ENCODE measurements at regions not wholly inside any gene's neighbourhood (a gene's known extent, or its start where the extent isn't known, plus 50 kb on each side); places are given as distances from the start of the nearest gene placed in this dataset.

GRCh38 chr10:108872854-108873253 is 1050.5 kb downstream of the XPNPEP1 start:
- Histone ChIP-seq H3K9me2 (ENCODE audit: insufficient read depth) (no peaks in the 10 kb centered on the region), H3K4me2 (no peak overlapping the region), H2AFZ (no peak overlapping the region), H3K27me3 (ENCODE audit: insufficient read depth) (no peaks in the 10 kb centered on the region), H3K4me3 (no peak overlapping the region), H4K20me1 (replicated peaks; ENCODE audit: insufficient read depth) (no peaks in the 10 kb centered on the region), H3K4me1 (ENCODE audit: insufficient read depth) (no peaks in the 10 kb centered on the region), H3K36me3 (ENCODE audit: insufficient read depth) (no peaks in the 10 kb centered on the region), H3K27ac (ENCODE audit: low read depth) (no peak overlapping the region), H3F3A (replicated peaks; ENCODE audit: low read depth) (no peaks in the 10 kb centered on the region), H3K79me2 (replicated peaks; ENCODE audit: insufficient read depth) (no peaks in the 10 kb centered on the region)
- ATAC-seq, result no peak
- no peak for DNase-seq (ENCODE audit: low spot score)
- Mint-ChIP-seq H3K4me3 (no peak overlapping the region), H3K4me1 (no peaks in the 10 kb centered on the region), H3K36me3 (ENCODE audit: low read depth) (no peaks in the 10 kb centered on the region), H3K27me3 (ENCODE audit: insufficient read depth, low read depth, poor library complexity) (no peaks in the 10 kb centered on the region), H3K27ac (no peak overlapping the region), H3K9me3 (no peaks in the 10 kb centered on the region)
- no peak for TF ChIP-seq STAT1 (IDR thresholded peaks at IDR 0.05; ENCODE audit: unreplicated experiment)
- TF ChIP-seq EZH2 (IDR thresholded peaks at IDR 0.05; ENCODE audit: low read depth, unreplicated experiment), result no peak
- no peak for TF ChIP-seq REST (IDR thresholded peaks at IDR 0.05; ENCODE audit: unreplicated experiment)
- TF ChIP-seq ZNF462 (CRISPR knock-in tag; IDR thresholded peaks at IDR 0.05), result no peak
- no peak for TF ChIP-seq EZH2phosphoT487 (IDR thresholded peaks at IDR 0.05; ENCODE audit: unreplicated experiment)
- TF ChIP-seq CTCF (conservative IDR thresholded peaks at IDR 0.05; ENCODE audit: low read depth in 2 of 2), result no peak
- no peak for TF ChIP-seq ETS1 (IDR thresholded peaks at IDR 0.05)

All from GM23338 (cell line).